Erythroblast (primary cell): ENCODE measurements at regions not wholly inside any gene's neighbourhood (a gene's known extent, or its start where the extent isn't known, plus 50 kb on each side); places are given as distances from the start of the nearest gene placed in this dataset.

Source experiments
- DNase-seq, 2 experiments: peaks; one replicate each; lab custom pipeline; 2025; lab: John Stamatoyannopoulos, UW
- GATA1 ChIP-seq: IDR thresholded peaks from 2 replicates; pipeline ENCODE4 v1.6.1; 2011; ENCODE audit warnings: low read depth, mild to moderate bottlenecking, control low read depth, low read length, moderate library complexity
- POLR2A ChIP-seq: IDR thresholded peaks from 2 replicates; pipeline ENCODE4 v1.6.1; 2011; ENCODE audit warnings: mild to moderate bottlenecking, low read length

DNA sequence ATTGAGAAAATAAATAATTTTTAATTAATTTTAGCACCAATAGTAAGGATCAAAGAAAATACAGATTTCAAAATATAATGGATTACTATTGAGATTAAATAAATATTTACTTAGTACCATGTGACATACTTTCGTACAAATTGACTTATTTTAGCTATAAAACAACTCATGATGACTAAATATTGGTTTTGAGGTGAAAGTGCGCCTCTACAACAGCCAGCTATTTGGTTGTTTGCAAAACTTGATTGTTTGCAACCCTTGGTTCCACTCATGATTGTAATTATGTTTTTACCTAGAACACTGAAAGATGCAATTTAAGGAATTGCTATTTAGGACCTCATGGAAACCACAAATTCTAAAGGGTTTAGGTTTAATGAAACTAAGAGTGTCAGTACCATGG lies 51.9 kb upstream of the PPM1H start:
- DNase-seq: no peak
- TF ChIP-seq POLR2A (no peak), GATA1 (no peak)
